ENCODE measurements at regions not wholly inside any gene's neighbourhood (a gene's known extent, or its start where the extent isn't known, plus 50 kb on each side); places are given as distances from the start of the nearest gene placed in this dataset.
A peak's percentile ranks its signal among the peaks of the same experiment; 100 is the strongest.

DNA sequence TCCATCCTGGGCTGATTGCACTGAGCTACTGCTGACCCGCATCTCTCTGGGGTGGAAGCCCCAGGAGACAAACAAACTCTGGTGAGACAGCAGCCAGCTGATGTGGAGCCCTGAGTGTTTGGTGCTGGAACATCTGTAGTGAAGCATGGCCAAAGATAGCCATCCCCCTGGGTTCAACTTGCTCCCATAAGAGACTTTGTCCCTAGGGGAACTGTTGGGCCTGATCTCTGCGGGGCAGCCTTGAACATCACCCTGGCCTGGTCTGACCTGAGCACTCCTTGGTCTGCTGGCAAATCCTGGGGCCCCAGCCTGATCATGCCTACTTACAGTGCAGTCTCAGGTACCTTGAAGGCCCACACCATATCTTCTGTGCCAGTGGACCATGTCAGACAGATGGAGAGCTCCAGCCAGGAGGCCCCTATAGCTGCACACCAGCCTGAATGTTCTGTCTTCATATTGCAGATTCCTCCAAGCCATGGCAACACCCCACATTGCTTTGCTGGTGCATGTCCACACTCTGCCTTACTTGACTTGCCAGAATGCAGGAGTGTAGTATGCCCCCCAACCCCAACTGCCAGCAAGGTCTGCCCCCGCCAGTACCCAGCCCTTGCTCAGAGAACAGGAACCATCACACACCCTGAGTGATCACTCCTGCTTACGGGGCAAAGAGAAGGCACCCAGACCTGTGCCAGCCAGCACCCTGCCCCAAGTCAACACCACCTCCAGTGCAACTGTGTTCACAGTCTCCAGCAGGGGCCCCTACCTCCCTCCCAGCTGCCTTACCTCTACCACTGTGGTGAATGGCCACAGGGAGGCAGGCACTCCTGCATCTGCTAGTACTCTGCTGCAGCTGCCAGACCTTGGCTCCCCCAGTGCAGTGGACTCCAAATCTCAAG, 690.5 kb upstream of the NR5A2 start:
- DNase-seq, result no peak
- Histone ChIP-seq H3K36me3 (no peaks in the 10 kb centered on the region), H3K4me3 (no peak overlapping the region), H3K9me3 (replicated peaks) (no peaks in the 10 kb centered on the region), H3K4me1 (no peaks in the 10 kb centered on the region), H3K27me3 (no peaks in the 10 kb centered on the region), H3K27ac (no peak overlapping the region)

DNA sequence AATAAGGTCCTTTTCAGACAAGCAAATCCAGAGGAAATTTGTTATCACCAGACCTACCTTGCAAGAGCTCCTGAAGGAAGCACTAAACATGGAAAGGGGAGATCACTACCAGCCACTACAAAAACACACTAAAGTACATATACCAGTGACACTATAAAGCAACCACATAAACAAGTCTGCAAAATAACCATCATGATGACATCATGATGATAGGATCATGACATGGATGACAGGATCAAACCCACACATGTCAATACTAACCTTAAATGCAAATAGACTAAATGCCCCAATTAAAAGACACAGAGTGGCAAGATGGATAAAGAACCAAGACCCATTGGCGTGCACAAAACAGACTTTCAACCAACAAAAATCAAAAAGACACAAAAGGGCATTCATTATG, 688.8 kb upstream of the NR5A2 start:
- no peaks in the 10 kb centered on the region for H3K9me3 ChIP-seq (replicated peaks)

DNA sequence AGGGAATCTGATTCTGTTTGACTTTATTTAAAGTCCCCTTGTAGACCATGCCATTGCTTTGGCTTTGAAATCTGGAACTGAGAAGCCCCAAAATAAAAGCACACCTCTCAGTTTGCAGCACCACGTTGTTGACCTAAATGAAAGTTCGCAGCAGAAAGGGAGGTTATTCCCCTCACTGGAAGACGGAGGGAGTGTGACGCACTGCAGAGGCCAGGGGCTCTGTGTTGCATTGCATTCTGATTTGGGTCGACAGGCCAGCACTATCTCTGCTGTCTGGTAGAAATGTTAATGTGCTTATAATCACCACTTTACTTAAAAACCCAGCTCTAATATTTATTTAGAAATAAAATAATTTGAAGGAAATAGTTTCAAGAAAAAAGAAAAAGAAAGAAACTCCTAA, 675.2 kb upstream of the NR5A2 start:
- no peaks in the 10 kb centered on the region for H3K36me3 ChIP-seq
- H3K4me1 ChIP-seq, result no peaks in the 10 kb centered on the region
- no peaks in the 10 kb centered on the region for H3K27me3 ChIP-seq
- no peak overlapping the region for H3K4me3 ChIP-seq
- DNase-seq, result no peak
- H3K27ac ChIP-seq, result no peak overlapping the region
- H3K9me3 ChIP-seq (replicated peaks), result no peaks in the 10 kb centered on the region

More for the DNA sequence above, 688.8 kb upstream of the NR5A2 start:
- H3K4me3 ChIP-seq, result no peak overlapping the region
- H3K27ac ChIP-seq, result no peak overlapping the region
- no peaks in the 10 kb centered on the region for H3K27me3 ChIP-seq
- no peaks in the 10 kb centered on the region for H3K4me1 ChIP-seq
- no peak for DNase-seq
- no peaks in the 10 kb centered on the region for H3K36me3 ChIP-seq

DNA sequence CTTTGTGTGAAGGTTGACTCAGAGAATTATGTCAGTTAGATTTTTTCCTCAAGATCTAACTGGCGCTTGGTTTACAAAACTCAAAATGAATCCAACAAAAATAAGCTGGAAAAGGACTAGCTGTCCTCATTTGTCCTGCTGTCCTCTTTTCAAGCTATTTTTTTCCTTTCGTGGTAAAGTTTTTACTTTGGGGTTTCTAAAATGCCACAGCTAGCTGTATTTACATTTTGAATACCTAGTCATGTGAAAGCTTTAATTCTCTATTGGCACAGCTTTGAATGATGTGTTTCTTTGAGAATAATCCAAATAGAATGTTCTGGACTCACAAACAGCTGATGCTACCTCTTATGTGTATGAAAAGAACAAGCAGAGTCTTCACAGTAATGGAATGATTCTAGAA, 673.6 kb upstream of the NR5A2 start:
- Histone ChIP-seq H3K4me1 (no peaks in the 10 kb centered on the region), H3K27ac (no peak overlapping the region), H3K27me3 (no peaks in the 10 kb centered on the region), H3K4me3 (no peak overlapping the region), H3K36me3 (no peaks in the 10 kb centered on the region), H3K9me3 (replicated peaks) (no peaks in the 10 kb centered on the region)
- DNase-seq, result no peak

DNA sequence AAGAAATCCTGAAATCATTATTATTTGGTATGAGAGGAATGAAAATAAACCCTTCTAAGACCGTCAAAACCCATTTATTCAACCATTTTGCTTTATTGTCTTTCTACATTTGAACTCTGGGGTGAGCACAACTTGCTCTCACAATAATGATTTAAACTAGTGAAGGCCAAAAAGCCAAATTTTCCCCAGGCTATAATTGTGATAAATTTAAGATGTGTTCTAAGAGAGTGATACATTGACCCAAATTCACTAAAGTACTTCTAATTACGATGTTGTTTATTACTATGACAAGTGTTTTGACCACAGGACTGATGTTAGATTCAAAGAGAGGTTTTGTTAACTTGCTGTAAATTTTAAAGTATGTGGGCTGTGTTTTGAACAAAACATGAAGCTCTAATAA, 670.9 kb upstream of the NR5A2 start:
- Histone ChIP-seq H3K9me3 (replicated peaks) (no peaks in the 10 kb centered on the region), H3K27ac (no peak overlapping the region), H3K4me3 (no peak overlapping the region), H3K27me3 (no peaks in the 10 kb centered on the region), H3K36me3 (no peaks in the 10 kb centered on the region), H3K4me1 (no peaks in the 10 kb centered on the region)
- no peak for DNase-seq

DNA sequence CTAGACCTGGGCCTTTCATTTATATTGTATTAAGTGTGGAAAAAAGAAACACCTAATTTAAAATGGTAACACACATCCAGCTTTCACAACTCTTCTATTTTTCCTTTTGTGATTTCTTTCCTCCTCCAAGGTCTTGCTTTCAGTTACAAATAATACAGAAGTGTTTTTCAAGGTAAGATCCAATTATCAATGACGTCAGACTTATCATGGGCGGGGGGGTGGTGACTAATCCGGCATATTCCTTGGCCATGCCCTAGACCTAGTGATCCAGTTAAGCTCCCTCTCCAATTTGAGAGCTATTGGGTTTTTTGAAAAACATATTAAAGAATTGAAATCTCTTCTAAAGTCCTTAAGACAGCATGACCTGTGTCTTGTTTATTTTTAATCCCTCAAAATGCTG, 669.9 kb upstream of the NR5A2 start:
- Histone ChIP-seq H3K9me3 (replicated peaks) (no peaks in the 10 kb centered on the region), H3K36me3 (no peaks in the 10 kb centered on the region), H3K27ac (no peak overlapping the region), H3K27me3 (no peaks in the 10 kb centered on the region), H3K4me3 (no peak overlapping the region), H3K4me1 (no peaks in the 10 kb centered on the region)
- DNase-seq, result no peak

DNA sequence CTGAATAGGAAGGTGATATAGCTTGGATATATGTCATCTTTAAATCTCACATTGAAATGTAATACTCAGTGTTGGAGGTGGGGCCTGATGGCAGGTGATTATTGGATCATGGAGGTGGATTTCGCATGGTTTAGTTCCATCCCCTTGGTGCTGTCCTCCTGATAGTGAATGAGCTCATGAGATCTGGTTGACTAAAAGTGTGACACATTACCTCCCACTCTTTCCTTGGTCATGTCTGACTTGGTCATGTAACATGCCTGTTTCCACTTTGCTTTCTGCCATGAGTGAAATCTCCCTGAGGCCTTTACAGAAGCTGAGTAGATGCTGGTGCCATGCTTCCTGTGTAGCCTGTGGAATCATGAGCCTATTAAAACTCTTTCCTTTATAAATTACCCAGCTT, 664.5 kb upstream of the NR5A2 start:
- Histone ChIP-seq H3K9me3 (replicated peaks) (no peaks in the 10 kb centered on the region), H3K4me1 (no peaks in the 10 kb centered on the region), H3K36me3 (no peaks in the 10 kb centered on the region), H3K4me3 (no peak overlapping the region), H3K27ac (no peak overlapping the region), H3K27me3 (no peaks in the 10 kb centered on the region)
- no peak for DNase-seq

DNA sequence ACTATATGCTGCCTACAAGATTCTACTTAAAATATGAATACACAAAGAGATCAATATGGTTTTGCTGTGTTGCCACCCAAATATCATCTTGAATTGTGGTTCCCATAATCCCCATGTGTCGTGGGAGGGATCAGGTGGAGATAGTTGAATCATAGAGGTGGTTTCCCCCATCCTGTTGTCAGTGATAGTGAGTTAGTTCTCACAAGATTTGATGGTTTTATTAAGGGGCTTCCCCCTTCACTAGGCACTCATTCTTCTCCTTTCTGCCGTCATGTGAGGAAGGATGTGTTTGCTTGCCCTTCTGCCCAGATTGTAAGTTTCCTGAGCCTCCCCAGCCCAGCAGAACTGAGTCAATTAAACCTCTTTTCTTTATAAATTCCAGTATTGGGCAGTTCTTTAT, 654.4 kb upstream of the NR5A2 start:
- no peaks in the 10 kb centered on the region for H3K36me3 ChIP-seq
- no peaks in the 10 kb centered on the region for H3K4me1 ChIP-seq
- H3K4me3 ChIP-seq, result no peak overlapping the region
- H3K9me3 ChIP-seq (replicated peaks), result no peaks in the 10 kb centered on the region
- no peaks in the 10 kb centered on the region for H3K27me3 ChIP-seq
- H3K27ac ChIP-seq, result no peak overlapping the region
- DNase-seq, result no peak

DNA sequence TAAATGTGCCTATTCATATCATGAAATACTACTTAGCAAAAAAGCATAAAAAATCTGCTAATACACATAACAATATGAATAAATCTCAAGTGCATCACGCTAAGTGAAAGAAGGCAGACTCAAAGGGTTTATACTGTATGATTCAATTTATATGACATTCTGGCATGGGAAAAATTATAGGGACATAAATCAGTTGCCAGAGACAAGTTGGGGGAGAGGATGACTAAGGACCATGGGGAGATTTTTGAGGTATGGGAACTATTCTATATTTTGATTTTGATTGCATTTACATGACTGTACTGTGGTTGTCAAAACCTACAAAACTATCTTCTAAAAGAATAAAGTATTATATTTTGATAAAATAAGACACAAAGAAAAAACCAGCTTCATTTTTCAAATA, 650.3 kb upstream of the NR5A2 start:
- Histone ChIP-seq H3K27me3 (no peaks in the 10 kb centered on the region), H3K27ac (no peak overlapping the region), H3K36me3 (no peaks in the 10 kb centered on the region), H3K9me3 (replicated peaks) (no peaks in the 10 kb centered on the region), H3K4me1 (no peaks in the 10 kb centered on the region), H3K4me3 (no peak overlapping the region)
- no peak for DNase-seq

DNA sequence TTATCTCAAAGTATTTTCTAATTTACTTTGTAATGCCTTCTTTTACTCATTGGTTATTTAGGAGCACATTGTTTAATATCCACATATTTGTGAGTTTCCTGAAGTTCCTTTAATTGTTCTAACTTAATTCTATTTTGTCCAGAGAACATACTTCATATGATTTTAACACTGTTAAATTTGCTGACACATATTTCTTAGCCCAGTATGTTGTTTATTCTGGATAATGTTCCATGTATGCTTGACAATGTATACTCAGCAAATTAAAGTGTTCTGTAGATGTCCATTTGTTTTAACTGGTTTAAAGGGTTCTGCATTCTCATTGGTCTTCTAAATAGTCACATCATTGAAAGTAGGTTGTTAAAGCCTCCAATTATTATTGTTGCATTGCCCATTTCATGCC, 643.7 kb upstream of the NR5A2 start:
- H3K27me3 ChIP-seq, result no peaks in the 10 kb centered on the region
- H3K36me3 ChIP-seq, result no peaks in the 10 kb centered on the region
- no peak overlapping the region for H3K27ac ChIP-seq
- no peaks in the 10 kb centered on the region for H3K9me3 ChIP-seq (replicated peaks)
- no peak overlapping the region for H3K4me3 ChIP-seq
- DNase-seq, result no peak
- H3K4me1 ChIP-seq, result no peaks in the 10 kb centered on the region

DNA sequence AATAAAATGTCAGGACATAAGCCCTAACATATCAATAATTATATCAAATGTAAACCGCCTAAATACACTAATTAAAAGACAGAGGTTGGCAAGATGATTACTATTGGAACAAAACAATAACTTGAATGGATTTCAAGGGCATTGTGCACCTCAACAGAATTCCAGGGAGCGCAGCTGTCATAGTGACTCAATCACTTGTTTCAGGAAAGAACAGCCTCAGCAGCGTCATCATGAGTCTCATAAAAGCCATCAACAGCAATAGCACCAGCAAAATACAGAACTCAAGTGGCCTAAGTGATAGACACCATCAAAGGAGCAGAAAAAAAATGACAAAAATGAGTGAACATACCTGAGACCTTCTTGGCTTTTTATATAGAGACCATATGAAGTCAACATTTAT, 632.7 kb upstream of the NR5A2 start:
- no peak overlapping the region for H3K4me3 ChIP-seq
- H3K27me3 ChIP-seq, result no peaks in the 10 kb centered on the region
- no peaks in the 10 kb centered on the region for H3K9me3 ChIP-seq (replicated peaks)
- H3K27ac ChIP-seq, result no peak overlapping the region
- no peaks in the 10 kb centered on the region for H3K4me1 ChIP-seq
- DNase-seq, result peak in 1 of 2 experiments; percentile 1
- H3K36me3 ChIP-seq, result no peaks in the 10 kb centered on the region

DNA sequence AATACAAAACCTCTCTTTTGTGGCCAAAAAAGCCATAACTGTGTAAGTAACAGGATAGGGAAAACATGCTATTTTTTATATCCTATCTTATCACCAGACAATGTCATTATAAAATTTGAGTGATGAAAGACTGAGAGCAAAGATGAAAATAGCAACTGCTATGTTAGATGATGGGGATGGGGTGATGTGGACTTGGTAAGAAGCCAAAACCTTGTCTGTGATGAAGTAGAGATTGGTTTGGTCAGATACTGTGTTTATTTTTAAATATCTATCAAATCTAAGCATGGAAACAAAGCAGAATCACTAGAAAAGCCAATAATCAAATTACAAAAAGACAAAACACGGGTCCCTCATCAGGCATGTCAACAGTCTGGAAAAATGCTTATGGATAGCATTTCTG, 631.1 kb upstream of the NR5A2 start:
- Histone ChIP-seq H3K4me3 (no peak overlapping the region), H3K36me3 (no peaks in the 10 kb centered on the region), H3K9me3 (replicated peaks) (no peaks in the 10 kb centered on the region), H3K27ac (no peak overlapping the region), H3K4me1 (no peaks in the 10 kb centered on the region), H3K27me3 (no peaks in the 10 kb centered on the region)
- DNase-seq, result no peak

DNA sequence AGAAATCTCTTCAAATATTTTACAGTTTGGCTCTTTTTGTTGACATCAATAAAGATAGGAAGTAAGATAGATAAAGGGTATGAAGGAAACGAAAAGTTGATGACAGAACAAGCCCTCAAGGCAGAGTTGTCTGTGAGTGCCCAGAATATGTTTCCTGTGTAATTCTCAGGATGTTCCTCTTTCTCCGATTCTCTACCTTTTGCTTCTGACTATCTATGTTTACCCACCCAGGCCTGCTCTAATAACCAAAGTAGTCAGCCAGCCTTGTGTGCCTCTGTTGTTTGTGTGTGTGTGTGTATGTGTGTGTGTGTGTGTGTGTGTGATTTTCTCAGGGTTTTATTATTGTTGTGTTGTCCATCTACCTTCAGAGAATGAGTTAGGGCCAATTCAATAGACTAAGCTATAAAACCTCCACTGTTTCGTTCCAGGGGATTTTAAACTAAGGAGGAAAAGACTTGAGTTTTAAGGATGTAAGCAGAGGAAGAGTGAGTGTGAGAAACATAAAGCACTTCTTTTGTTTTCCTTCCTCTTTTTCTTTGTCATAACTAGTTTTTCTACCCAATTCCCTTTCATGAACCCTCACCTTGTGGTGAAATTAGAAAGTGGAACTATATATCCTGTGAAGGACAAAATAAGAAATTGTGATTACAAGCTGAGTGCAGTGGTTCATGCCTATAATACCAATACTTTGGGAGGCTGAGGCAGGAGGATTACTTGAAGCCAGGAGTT, 627.4 kb upstream of the NR5A2 start:
- no peaks in the 10 kb centered on the region for H3K27me3 ChIP-seq
- H3K36me3 ChIP-seq, result no peaks in the 10 kb centered on the region
- H3K9me3 ChIP-seq (replicated peaks), result no peaks in the 10 kb centered on the region
- no peaks in the 10 kb centered on the region for H3K4me1 ChIP-seq
- no peak for DNase-seq
- H3K27ac ChIP-seq, result no peak overlapping the region
- no peak overlapping the region for H3K4me3 ChIP-seq

DNA sequence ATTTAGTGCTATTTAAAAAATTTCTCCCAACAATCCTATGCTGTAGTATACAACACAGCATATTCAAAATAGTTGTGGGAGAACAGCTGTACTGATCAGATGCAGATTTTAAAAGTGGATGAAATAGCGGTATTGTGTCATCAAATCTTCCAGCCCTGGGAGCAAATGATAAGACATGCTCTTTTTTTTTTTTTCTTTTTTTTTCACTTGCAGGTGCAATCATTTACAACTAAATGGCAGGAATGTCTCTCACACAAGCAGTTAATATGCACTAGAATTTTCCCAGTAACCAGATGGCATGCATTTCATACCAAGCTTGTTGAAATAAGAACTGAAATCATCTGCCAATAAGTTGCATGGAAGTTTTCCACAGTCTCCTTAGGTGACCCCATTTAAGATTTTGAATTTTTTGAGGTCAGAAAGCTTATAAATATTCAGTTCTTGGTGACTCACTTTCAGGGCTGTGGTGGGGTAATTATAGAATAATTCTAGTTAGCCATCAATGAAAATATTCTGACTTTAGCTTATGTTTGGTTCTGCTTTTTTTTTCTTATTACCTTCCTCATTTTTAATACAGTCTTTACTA, 623.9 kb upstream of the NR5A2 start:
- DNase-seq, result no peak
- H3K36me3 ChIP-seq, result no peaks in the 10 kb centered on the region
- H3K4me3 ChIP-seq, result no peak overlapping the region
- H3K9me3 ChIP-seq (replicated peaks), result no peaks in the 10 kb centered on the region
- no peaks in the 10 kb centered on the region for H3K4me1 ChIP-seq
- no peak overlapping the region for H3K27ac ChIP-seq
- no peaks in the 10 kb centered on the region for H3K27me3 ChIP-seq

DNA sequence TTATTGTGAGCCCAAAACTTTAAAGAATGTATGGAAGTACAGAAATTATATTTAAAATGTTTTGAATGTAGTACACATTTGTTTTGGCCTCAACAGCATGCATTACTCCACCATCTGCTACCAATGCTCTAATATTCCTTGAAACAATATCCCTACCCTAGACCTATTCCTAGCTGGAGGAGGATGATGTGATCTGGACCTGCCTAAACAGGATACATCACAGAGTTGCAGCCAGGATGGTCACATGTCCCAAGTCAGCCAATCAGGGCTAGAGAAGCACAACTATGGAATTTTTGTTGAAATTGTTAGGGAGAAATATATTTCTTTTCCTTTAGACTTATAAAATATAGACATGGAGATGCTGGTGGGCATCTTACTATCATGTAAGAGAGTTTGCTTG, 623.3 kb upstream of the NR5A2 start:
- no peaks in the 10 kb centered on the region for H3K27me3 ChIP-seq
- peak in 1 of 2 experiments; percentile 1 for DNase-seq
- no peaks in the 10 kb centered on the region for H3K36me3 ChIP-seq
- no peak overlapping the region for H3K4me3 ChIP-seq
- no peaks in the 10 kb centered on the region for H3K9me3 ChIP-seq (replicated peaks)
- H3K27ac ChIP-seq, result no peak overlapping the region
- H3K4me1 ChIP-seq, result no peaks in the 10 kb centered on the region

All from SJCRH30 (cell line).